Hematopoietic multipotent progenitor cell treated with erythropoietin and hydrocortisone succinate and interleukin-3 and kit ligand, for 4 days (in vitro differentiated cells): ENCODE measurements at regions not wholly inside any gene's neighbourhood (a gene's known extent, or its start where the extent isn't known, plus 50 kb on each side); places are given as distances from the start of the nearest gene placed in this dataset.
"Not testable (repeated sequence)": the region's sequence is repeated elsewhere in the genome, so short reads cannot be mapped to it uniquely, and the experiment has no call there.

Experiments used
- DNase-seq: peaks from one replicate; pipeline ENCODE4 v3.0.0-alpha.2; 2015

DNA sequence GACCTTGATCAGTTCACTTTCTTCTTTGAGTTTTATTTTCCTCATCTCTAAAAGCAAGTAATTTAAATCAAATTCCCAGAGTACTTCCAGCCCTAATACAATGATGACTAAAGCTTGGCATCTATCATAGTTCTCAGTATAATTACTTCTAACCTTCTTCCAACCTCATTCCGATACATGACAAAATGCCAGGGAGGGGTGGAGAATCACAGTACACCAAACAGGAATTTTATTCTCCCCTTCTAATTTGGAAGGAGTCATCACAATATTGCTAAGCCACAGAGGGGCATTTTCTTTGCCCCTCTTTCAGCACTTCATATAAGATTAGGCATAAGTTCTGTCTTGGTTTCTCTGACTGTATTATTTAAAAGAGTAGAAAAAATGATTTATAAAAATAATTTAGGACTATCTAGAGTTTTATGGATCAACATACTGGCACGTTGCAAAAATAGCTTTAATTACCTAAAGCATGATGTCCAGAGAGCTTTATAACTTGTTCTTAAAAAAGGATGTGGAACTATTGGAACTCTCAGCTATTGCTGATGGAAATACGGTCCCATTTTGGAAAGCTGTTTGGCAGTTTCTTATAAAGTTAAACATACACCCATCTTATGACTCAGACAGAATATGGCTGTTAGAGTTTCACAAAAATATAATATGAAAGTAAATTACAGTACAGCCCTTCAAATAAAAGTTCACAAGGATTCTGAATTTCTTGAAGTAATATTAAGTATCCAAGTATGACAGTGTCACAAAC lies 86.9 kb upstream of the UBE2E2 start:
- DNase-seq = no peak

DNA sequence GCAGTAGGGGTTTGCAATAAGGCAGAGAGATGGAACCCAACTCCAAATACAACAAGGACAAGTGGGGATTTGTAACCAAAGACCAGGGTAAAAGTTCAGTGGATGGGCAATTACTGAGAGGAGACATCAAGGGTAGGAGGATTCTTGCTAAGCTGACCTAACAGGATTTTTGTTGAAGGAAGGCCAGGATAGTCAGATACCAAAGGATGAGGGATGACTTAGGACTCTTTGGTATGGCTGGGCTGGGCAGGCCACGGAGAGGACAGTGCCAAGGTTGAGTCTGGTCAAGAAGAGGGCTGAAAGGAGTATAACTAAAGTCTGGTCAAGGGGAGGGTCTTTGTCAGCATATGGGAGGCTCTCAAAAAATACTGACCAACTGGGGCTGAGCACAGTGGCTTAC lies 85.3 kb upstream of the UBE2E2 start:
- no peak for DNase-seq

DNA sequence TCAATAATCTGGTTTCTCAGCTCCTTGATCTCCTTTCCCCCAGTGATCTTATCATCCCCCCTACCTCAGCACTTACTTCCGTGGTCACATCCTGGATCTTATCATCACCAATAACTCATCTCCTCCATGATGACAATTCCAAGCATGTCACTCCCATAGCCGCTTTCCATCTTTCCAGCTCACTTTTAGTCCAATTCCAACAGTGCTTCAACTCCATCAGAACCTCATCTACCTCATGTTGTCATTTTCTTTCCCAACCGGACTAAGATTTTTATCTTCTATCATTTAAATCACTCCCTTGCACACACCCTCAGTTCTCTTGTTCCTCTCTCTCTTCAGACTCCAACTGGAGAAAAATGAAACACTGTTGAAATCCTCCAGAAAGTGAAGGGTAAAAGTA lies 75.9 kb upstream of the UBE2E2 start:
- no peak for DNase-seq

DNA sequence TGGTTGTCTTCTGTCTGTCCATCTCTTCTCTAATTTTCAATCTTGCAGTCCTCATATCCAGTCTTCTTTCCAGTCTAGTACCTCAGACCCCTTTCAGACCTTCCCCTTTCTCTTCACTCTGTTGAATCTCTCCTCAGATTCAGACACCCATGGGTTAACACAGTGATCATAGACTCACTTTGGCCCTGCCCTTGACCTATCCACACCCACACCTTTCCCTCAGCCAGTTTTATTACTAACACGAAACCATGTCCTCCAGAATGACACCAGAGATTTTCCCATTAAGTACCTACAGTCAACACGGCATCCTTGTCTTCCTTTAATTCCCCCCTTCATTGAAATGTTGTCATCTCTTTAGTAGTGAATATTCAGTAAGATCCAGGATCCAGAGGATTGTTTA lies 74.5 kb upstream of the UBE2E2 start:
- no peak for DNase-seq

DNA sequence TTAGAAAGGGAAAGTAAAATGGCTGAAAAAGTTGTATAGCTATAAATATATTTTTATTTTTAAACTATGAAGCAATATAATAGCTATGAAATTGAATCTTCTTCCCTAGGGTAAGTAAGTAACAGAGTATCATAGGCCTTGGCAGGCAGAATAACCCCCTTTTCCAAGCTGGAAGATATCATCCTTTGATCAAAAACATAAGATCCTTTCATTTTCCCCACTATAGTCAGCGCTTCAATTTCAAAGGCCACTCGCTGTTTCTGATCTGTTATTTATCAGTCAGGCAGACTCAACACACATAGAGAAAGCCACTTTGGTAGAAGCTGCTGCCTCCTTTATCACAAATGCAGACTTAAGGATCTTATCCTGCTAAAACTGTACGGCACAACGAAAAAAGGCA lies 74.0 kb upstream of the UBE2E2 start:
- no peak for DNase-seq

DNA sequence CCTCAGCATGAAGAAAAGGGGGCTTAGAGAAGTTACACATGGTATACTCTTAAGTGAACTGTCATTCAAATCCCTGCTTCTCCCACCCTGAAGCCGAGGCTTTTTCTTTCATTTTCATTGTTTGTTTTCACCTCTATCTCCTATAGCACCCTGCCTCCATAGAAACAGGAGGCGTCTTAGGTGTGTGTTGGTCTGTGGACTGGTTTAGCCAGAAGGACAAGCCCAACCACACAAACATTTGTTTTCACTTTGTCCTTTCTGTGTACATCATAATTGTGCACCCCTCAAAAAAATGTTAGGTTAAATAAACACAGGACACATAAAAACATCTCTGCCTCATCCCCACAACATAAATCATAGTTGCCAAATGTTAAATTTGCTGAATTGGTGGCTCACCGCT lies 73.3 kb upstream of the UBE2E2 start:
- no peak for DNase-seq

DNA sequence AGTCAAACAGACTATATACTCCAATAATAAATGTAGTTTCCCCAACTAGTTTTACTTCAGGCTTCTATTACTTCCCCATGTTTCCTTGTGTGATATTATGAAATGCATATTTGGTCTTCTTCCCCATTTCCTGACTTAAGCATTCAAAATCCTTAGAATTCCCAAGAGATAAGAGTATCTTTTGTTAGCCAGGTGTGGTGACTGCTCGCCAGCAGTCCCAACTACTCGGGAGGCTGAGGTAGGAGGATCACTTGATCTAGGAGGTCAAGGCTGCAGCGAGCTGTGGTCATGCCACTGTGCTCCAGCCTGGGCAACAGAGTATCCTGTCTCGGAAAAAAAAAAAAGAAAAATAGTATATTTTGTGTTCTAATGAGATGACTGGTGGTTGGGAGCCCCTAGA lies 72.7 kb upstream of the UBE2E2 start:
- DNase-seq = no peak

DNA sequence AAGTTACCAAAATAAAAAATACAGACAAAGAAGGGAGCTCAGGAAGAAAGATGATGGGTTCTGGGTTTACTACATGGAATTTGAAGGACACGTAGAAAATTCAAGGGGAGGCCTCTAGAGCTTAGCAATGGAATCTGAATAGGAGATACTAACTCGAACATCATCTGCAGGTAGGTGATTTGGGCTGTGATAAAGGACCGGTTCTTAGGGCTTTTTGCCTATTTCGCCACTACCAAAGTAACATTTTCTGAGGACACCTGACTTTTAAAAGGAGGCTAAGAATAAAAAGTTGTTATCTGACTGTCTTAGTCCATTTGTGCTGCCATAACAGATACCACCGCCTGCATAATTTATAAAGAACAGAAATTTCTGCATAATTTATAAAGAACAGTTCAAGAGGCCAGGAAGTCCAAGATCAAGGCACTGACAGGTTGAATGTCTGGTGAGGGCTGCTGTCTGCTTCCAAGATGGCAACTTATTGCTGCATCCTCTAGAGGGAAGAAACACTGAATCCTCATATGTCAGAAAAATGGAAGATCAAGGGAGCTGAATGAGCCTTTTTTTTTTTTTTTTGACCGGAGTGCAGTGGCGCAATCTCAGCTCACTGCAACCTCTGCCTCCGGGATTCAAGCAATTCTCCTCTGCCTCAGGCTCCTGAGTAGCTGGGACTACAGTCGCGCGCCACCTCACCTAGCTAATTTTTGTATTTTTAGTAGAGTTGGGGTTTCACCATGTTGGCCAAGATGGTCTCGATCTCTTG lies 67.9 kb upstream of the UBE2E2 start:
- DNase-seq = no peak

DNA sequence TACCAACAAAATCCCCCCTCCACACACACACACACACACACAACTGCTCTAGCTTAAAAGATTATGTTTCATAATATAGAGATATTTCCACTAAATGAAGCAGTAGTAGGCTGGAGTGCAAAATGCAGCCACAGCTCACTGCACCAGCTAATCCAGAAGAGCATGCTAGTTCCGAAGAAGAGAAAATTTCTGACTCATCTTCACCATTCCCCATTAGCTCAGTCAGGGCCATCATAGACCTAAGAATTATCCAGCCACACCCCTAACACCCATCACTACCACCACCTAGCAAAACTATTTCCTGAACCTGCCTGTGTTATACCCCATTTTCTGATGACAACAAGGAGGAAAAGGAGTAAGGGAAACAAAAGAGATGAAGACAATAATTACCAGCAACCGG lies 67.1 kb upstream of the UBE2E2 start:
- DNase-seq = no peak

DNA sequence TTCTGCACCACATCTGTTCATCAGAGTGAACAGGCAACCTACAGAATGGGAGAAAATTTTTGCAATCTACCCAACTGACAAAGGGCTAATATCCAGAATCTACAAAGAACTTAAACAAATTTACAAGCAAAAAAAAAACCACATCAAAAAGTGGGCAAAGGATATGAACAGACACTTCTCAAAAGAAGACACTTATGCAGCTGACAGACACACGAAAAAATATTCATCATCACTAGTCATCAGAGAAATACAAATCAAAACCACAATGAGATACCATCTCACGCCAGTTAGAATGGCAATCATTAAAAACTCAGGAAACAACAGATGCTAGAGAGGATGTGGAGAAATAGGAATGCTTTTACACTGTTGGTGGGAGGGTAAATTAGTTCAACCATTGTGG lies 59.1 kb upstream of the UBE2E2 start:
- DNase-seq = not testable (repeated sequence)

DNA sequence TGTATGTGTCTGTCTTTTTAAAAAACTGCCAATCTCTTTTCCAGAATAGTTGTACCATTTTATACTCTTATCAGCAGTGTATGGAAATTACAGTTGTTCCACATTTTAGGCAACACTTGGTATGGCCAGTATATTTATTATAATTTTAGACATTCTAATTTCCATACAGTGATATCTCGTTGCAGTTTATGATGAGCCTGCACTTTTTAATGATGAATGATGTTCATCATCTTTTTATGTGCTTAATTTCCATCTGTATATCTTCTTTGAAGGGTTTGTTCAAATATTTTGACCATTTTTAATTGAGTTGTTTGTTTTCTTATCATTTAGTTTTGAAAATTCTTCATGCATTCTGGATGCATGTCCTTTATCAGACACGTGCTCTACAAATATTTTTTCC lies 57.0 kb upstream of the UBE2E2 start:
- DNase-seq = no peak

DNA sequence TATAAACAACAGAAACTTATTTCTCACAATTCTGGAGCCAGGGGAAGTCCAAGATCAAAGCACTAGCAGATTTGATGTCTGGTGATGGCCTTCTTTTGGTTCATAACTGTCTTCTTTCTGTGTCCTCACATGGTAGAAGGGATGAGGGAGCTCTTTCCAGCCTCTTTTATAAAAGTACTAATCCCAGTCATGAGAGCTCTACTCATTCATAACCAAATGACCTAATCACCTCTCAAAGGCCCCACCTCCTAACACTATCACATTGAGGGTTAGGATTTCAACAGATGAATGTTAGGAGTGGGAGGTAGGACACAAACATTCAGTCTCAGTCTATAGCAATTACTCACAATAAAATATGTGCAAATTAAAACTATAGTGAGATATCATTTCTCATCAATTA lies 50.1 kb upstream of the UBE2E2 start:
- no peak for DNase-seq
